Heart left ventricle (tissue), 13 donors: ENCODE measurements at regions not wholly inside any gene's neighbourhood (a gene's known extent, or its start where the extent isn't known, plus 50 kb on each side); places are given as distances from the start of the nearest gene placed in this dataset.

ENCODE experiments used
- POLR2A ChIP-seq, 2 donors: fragments of 450-650 bp; IDR thresholded peaks; one replicate each; pipeline ENCODE4 v1.6.1; 2017; ENCODE audit warnings: antibody characterized with exemption in 2 of 2, mild to moderate bottlenecking in 2 of 2, moderate library complexity in 2 of 2
- TF ChIP-seq, protein P1 (sequence below), 12 donors: fragments of 200-600 bp; sonication (generic) in 4 of 12; IDR thresholded peaks; one replicate each; pipeline versions ENCODE4 v1.5.0 to v1.8.0; 2018 to 2022; ENCODE audit warnings: antibody characterized with exemption in 12 of 12, mild to moderate bottlenecking in 5 of 12
- donor health status: ischemic (EF 13 %, LVEDD 7.1; RV severe dilation, severe dysfunction).
- donor health status: DM: no; HTN: yes; CAD: no.
- donor health status: DM: no; HTN: no; CAD: no.
- donor health status: ischemic (EF 25% LVEDD 6.9; RV normal size, moderate dysfunction).
- donor health status: ischemic (EF 25% LVEDD 5.7; RV mildly dilated, moderate dysfunction).
- donor health status: ischemic (EF 35%, LVEDD 5.7; RV mildly dilated, moderate dysfunction).
- donor health status: nonischemic (EF 11% LVEDD 7.7; RV severe dilation, severe dysfunction).
- donor health status: DM: yes; HTN: yes; CAD: no.
- donor health status: PGD.
- donor health status: ischemic (EF 29% LVEDD 5.4; RV normal size, mild dysfunction).
- donor health status: nonischemic (EF 23%, LVEDD 6.1; RV moderate dilation, normal function).

DNA sequence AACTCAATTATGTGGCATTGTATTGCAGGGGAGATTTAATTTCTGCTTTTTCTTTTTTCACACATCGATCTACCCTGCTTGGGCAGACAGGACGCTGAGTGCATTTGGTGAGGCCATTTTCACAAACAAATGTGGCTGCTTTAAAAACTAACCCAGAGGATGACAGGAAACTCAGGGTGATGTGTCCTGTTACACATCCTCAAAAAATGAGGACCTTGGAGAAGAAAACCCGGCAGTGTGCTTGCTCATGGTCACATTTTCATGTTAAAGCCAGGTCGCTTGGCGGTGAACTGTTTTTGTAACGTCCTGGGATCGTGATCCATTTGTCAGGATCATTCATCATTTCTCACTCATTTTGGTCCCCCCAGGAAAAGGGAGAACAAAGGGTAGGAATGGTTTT, 478.3 kb upstream of the ADAMTS16 start:
- TF ChIP-seq, protein P1, sequence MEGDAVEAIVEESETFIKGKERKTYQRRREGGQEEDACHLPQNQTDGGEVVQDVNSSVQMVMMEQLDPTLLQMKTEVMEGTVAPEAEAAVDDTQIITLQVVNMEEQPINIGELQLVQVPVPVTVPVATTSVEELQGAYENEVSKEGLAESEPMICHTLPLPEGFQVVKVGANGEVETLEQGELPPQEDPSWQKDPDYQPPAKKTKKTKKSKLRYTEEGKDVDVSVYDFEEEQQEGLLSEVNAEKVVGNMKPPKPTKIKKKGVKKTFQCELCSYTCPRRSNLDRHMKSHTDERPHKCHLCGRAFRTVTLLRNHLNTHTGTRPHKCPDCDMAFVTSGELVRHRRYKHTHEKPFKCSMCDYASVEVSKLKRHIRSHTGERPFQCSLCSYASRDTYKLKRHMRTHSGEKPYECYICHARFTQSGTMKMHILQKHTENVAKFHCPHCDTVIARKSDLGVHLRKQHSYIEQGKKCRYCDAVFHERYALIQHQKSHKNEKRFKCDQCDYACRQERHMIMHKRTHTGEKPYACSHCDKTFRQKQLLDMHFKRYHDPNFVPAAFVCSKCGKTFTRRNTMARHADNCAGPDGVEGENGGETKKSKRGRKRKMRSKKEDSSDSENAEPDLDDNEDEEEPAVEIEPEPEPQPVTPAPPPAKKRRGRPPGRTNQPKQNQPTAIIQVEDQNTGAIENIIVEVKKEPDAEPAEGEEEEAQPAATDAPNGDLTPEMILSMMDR (IDR thresholded peaks at IDR 0.05): no peak
- TF ChIP-seq POLR2A (IDR thresholded peaks at IDR 0.05): no peak
